PC-3 (cell line): ENCODE measurements at regions not wholly inside any gene's neighbourhood (a gene's known extent, or its start where the extent isn't known, plus 50 kb on each side); places are given as distances from the start of the nearest gene placed in this dataset.

Source experiments
- ATAC-seq: fragments of 200-7000 bp; cut with Tn5 transposase; 2 replicates; pipeline ENCODE4 v1.9.1; 2020; ENCODE audit warnings: mild to moderate bottlenecking, moderate library complexity
- BruUV-seq: library from RNA; stranded (reverse); fragments of 400-500 nt; replicated peaks from 2 replicates; lab custom pipeline; 2021; lab: Mats Ljungman, UMichigan
- CTCF ChIA-PET: fragments of 300-600 bp; sonication (Branson Sonifier 250); formaldehyde crosslinking; loops from one replicate; lab custom pipeline; 2022; ENCODE audit warnings: antibody characterized with exemption; lab: Charles Lee
- POLR2A ChIA-PET: fragments of 300-600 bp; sonication (Branson Sonifier 250); formaldehyde crosslinking; loops from one replicate; lab custom pipeline; 2022; ENCODE audit warnings: antibody characterized with exemption; ENCODE audit not compliant: unreplicated experiment; lab: Charles Lee
- DNase-seq: peaks from one replicate; pipeline ENCODE4 v3.0.0-alpha.2; 2015
- H2AFZ ChIP-seq: fragments of 300-600 bp; sonication (generic); 2 replicates; pipeline ENCODE4 v1.6.0; 2016; ENCODE audit warnings: antibody characterized with exemption, low read length
- H3F3A ChIP-seq: fragments of 300-600 bp; sonication (generic); one replicate; pipeline ENCODE4 v1.6.0; 2017; ENCODE audit warnings: antibody characterized with exemption, low read length, control low read depth, mild to moderate bottlenecking; ENCODE audit not compliant: unreplicated experiment
- H3K27ac ChIP-seq: fragments of 300-600 bp; sonication (generic); 2 replicates; pipeline ENCODE4 v1.5.1; 2016; ENCODE audit warnings: mild to moderate bottlenecking, low read length
- H3K27me3 ChIP-seq: fragments of 300-600 bp; sonication (generic); 2 replicates; pipeline ENCODE4 v1.6.1; 2016; ENCODE audit warnings: low read length, mixed read lengths
- H3K36me3 ChIP-seq: fragments of 300-600 bp; sonication (generic); 2 replicates; pipeline ENCODE4 v1.6.1; 2016; ENCODE audit warnings: low read depth, mixed run types, low read length, mixed read lengths
- H3K4me1 ChIP-seq: fragments of 300-600 bp; sonication (generic); 2 replicates; pipeline ENCODE4 v1.5.1; 2016; ENCODE audit warnings: low read length; ENCODE audit not compliant: insufficient read depth
- H3K4me2 ChIP-seq: fragments of 300-600 bp; sonication (generic); 2 replicates; pipeline ENCODE4 v1.6.0; 2016; ENCODE audit warnings: low read length
- H3K4me3 ChIP-seq: fragments of 300-600 bp; sonication (generic); 2 replicates; pipeline ENCODE4 v1.5.1; 2016; ENCODE audit warnings: mild to moderate bottlenecking, low read length, mixed read lengths
- H3K79me2 ChIP-seq: fragments of 300-600 bp; sonication (generic); 2 replicates; pipeline ENCODE4 v1.6.1; 2017; ENCODE audit warnings: low read length, mixed read lengths
- H3K9ac ChIP-seq: fragments of 300-600 bp; sonication (generic); 2 replicates; pipeline ENCODE4 v1.6.0; 2016; ENCODE audit warnings: mild to moderate bottlenecking, low read length
- H3K9me2 ChIP-seq: fragments of 300-600 bp; sonication (generic); replicated peaks from 2 replicates; pipeline ENCODE4 v1.6.1; 2016; ENCODE audit warnings: mixed run types, low read length, mixed read lengths
- H3K9me3 ChIP-seq: fragments of 300-600 bp; sonication (generic); 2 replicates; pipeline ENCODE4 v1.6.1; 2016; ENCODE audit warnings: low read length, mixed read lengths
- H4K20me1 ChIP-seq: fragments of 300-600 bp; sonication (generic); 2 replicates; pipeline ENCODE4 v1.6.1; 2016; ENCODE audit warnings: low read length, mixed read lengths
- CTCF ChIP-seq: fragments of 300-600 bp; sonication (generic); conservative IDR thresholded peaks from 2 replicates; pipeline ENCODE4 v1.5.1; 2017; ENCODE audit warnings: antibody characterized with exemption, low read depth, mild to moderate bottlenecking, low read length
- EZH2 ChIP-seq: fragments of 300-600 bp; sonication (generic); IDR thresholded peaks from one replicate; pipeline ENCODE4 v1.6.1; 2017; ENCODE audit warnings: antibody characterized with exemption, mild to moderate bottlenecking, low read length; ENCODE audit not compliant: unreplicated experiment
- EZH2phosphoT487 ChIP-seq: fragments of 300-600 bp; sonication (generic); IDR thresholded peaks from 2 replicates; pipeline ENCODE4 v1.6.1; 2018; ENCODE audit warnings: mild to moderate bottlenecking, antibody characterized with exemption, low read length, borderline replicate concordance
- intact Hi-C: fragments of 100-400 bp; cut with micrococcal nuclease; formaldehyde crosslinking; loops from 2 replicates; pipeline ENCODE4 v1.9.0; 2023

- intact Hi-C loops = no loop called here
- H3K4me2 ChIP-seq = no peak overlapping the region
- no peak overlapping the region for H3K27ac ChIP-seq
Measured at GRCh38 chr5:167755420-167755819, 536.0 kb upstream of the WWC1 start.

GRCh38 chr5:167759057-167759821, 532.2 kb upstream of the WWC1 start:
- H3K27ac ChIP-seq = peak overlapping the region; percentile 93
- DNase-seq (peak; percentile 74), ATAC-seq (peak; percentile 79)
- no peaks in the 10 kb centered on the region for H3K9me2 ChIP-seq
- ChIA-PET POLR2A (no interaction called here), CTCF (interaction anchor here (0.6 kb wide), 1 partner anchor 119 kb away, joined by 3 read pairs; no protein-coding TSS in a partner anchor)
- H3K9me3 ChIP-seq = no peaks in the 10 kb centered on the region
- peak overlapping the region; percentile 59 for H3K9ac ChIP-seq
- H2AFZ ChIP-seq = no peak overlapping the region
- H3K79me2 ChIP-seq = no peaks in the 10 kb centered on the region
- no peaks in the 10 kb centered on the region for H4K20me1 ChIP-seq
- no peak overlapping the region for H3K4me3 ChIP-seq
- no TSS peak for BruUV-seq
- H3K4me2 ChIP-seq = peak overlapping the region; percentile 21; the same call in 1 of the 2 replicates
- no peaks in the 10 kb centered on the region for H3F3A ChIP-seq
- peaks cover 10% of the 10 kb centered on the region for H3K27me3 ChIP-seq
- no peak for TF ChIP-seq EZH2
- no peak for TF ChIP-seq CTCF
- TF ChIP-seq EZH2phosphoT487 = no peak
- intact Hi-C loops = no loop called here
- peaks cover 22% of the 10 kb centered on the region for H3K4me1 ChIP-seq
- no peaks in the 10 kb centered on the region for H3K36me3 ChIP-seq

More at GRCh38 chr5:167755420-167755819, 536.0 kb upstream of the WWC1 start:
- ATAC-seq = no peak
- Histone ChIP-seq H2AFZ (no peak overlapping the region), H3K4me1 (peaks cover 17% of the 10 kb centered on the region), H3K9me3 (no peaks in the 10 kb centered on the region), H3K27me3 (0 out of 2 replicates have a peak, but pooled peaks cover 18% of the 10 kb centered on the region), H3K79me2 (no peaks in the 10 kb centered on the region), H4K20me1 (no peaks in the 10 kb centered on the region), H3K9ac (no peak overlapping the region), H3K9me2 (no peaks in the 10 kb centered on the region), H3K4me3 (no peak overlapping the region), H3K36me3 (no peaks in the 10 kb centered on the region), H3F3A (no peaks in the 10 kb centered on the region)
- CTCF ChIA-PET = no interaction called here
- TF ChIP-seq EZH2 (no peak), CTCF (no peak), EZH2phosphoT487 (no peak)
- BruUV-seq = no TSS peak
- no peak for DNase-seq
- POLR2A ChIA-PET = interaction anchor here (0.7 kb wide), 1 partner anchor 151 kb away, joined by 6 read pairs; no protein-coding TSS in a partner anchor

- CTCF ChIA-PET = no interaction called here
- Histone ChIP-seq H3K79me2 (no peaks in the 10 kb centered on the region), H3K27ac (peak overlapping the region; percentile 79), H3K9me3 (no peaks in the 10 kb centered on the region), H3F3A (no peaks in the 10 kb centered on the region), H3K4me1 (peaks cover 23% of the 10 kb centered on the region), H3K4me2 (peak overlapping the region; percentile 31; the same call in 1 of the 2 replicates), H3K27me3 (peaks cover 13% of the 10 kb centered on the region), H3K9me2 (no peaks in the 10 kb centered on the region), H4K20me1 (no peaks in the 10 kb centered on the region), H3K4me3 (no peak overlapping the region), H3K36me3 (no peaks in the 10 kb centered on the region), H2AFZ (no peak overlapping the region), H3K9ac (peak overlapping the region; percentile 71)
- POLR2A ChIA-PET = no interaction called here
- peak; percentile 41 for DNase-seq
- peak; percentile 23; the same call in 1 of the 2 replicates for ATAC-seq
- intact Hi-C loops = no loop called here
- TF ChIP-seq CTCF = no peak
- no peak for TF ChIP-seq EZH2
- TF ChIP-seq EZH2phosphoT487 = no peak
- BruUV-seq = no TSS peak
Measured at GRCh38 chr5:167763772-167764171, 527.7 kb upstream of the WWC1 start.
